Cardiac fibroblast (primary cell): ENCODE measurements at regions not wholly inside any gene's neighbourhood (a gene's known extent, or its start where the extent isn't known, plus 50 kb on each side); places are given as distances from the start of the nearest gene placed in this dataset.
"Not testable (repeated sequence)": the region's sequence is repeated elsewhere in the genome, so short reads cannot be mapped to it uniquely, and the experiment has no call there.

ENCODE experiments used
- DNase-seq, 2 donors: peaks; one replicate each; pipeline versions ENCODE4 v3.0.0 to v3.0.0-alpha.2; 2010; ENCODE audit warnings: low read depth in 2 of 2
- H3K4me3 ChIP-seq, 2 donors: replicated peaks in 1 of 2; 1 replicate in 1 of 2; 2 replicates in 1 of 2; pipeline ENCODE4 v1.5.1; 2011; ENCODE audit warnings: low read depth in 2 of 2, low read length in 2 of 2, mild to moderate bottlenecking in 2 of 2, moderate library complexity in 1 of 2
- CTCF ChIP-seq: IDR thresholded peaks from one replicate; pipeline ENCODE4 v1.5.1; 2011; ENCODE audit warnings: low read depth, mild to moderate bottlenecking, low read length, inconsistent platforms

- H3K4me3 ChIP-seq: no peak overlapping the region
- no peak for TF ChIP-seq CTCF
Measured at GRCh38 chr17:74133740-74134139, 69.7 kb upstream of the RPL38 start.

GRCh38 chr17:74134234-74134633 lies 69.2 kb upstream of the RPL38 start:
- not testable (repeated sequence) for H3K4me3 ChIP-seq

More at GRCh38 chr17:74133740-74134139, 69.7 kb upstream of the RPL38 start:
- no peak for DNase-seq

GRCh38 chr17:74134991-74135390 lies 68.5 kb upstream of the RPL38 start:
- no peak for DNase-seq
- TF ChIP-seq CTCF: no peak
- H3K4me3 ChIP-seq: no peak overlapping the region

More at GRCh38 chr17:74134234-74134633, 69.2 kb upstream of the RPL38 start:
- DNase-seq: not testable (repeated sequence)

GRCh38 chr17:74135391-74136167 lies 67.9 kb upstream of the RPL38 start:
- no peak overlapping the region for H3K4me3 ChIP-seq
- no peak for DNase-seq
- no peak for TF ChIP-seq CTCF

GRCh38 chr17:74137416-74137815 lies 66.1 kb upstream of the RPL38 start:
- no peak for DNase-seq
- no peak overlapping the region for H3K4me3 ChIP-seq
- no peak for TF ChIP-seq CTCF

- no peak overlapping the region for H3K4me3 ChIP-seq
- DNase-seq: no peak
- TF ChIP-seq CTCF: no peak
Measured at GRCh38 chr17:74139120-74139519, 64.4 kb upstream of the RPL38 start.

- no peak for TF ChIP-seq CTCF
- DNase-seq: no peak
- H3K4me3 ChIP-seq: no peak overlapping the region
Measured at GRCh38 chr17:74140282-74140681, 63.2 kb upstream of the RPL38 start.
